ENCODE measurements at regions not wholly inside any gene's neighbourhood (a gene's known extent, or its start where the extent isn't known, plus 50 kb on each side); places are given as distances from the start of the nearest gene placed in this dataset.

DNA sequence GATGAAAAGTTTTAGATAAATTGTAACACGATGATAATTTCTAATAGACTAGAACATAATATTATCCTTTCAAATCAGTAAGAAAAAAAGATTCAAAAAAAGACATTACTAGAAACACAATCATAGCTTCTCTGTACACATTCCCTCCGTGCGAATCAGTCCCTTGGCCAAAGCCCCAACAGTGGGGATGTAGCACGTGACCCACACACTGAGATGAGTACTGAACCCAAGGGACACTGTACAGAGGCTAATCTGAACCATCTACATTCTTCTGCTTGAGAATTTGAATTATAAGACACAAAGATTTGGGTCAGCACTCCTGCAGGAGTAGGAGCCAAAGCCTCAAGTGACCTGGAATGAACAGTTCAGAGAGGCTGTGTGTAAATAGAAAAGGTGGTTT, 353.7 kb downstream of the INSC start:
- Histone ChIP-seq H3K27ac (no peak overlapping the region), H3K4me3 (no peak overlapping the region), H3K36me3 (ENCODE audit: insufficient read depth, low read length) (no peaks in the 10 kb centered on the region), H3K9ac (ENCODE audit: insufficient read length) (no peak overlapping the region), H3K9me3 (ENCODE audit: low read depth, low read length) (no peaks in the 10 kb centered on the region)
- TF ChIP-seq FOXP2 (optimal IDR thresholded peaks at IDR 0.05; ENCODE audit: control extremely low read depth, extremely low read length, insufficient read depth) (no peak), POLR2AphosphoS5 (IDR thresholded peaks at IDR 0.05; ENCODE audit: borderline replicate concordance, low read depth, low read length) (no peak), EZH2 (IDR thresholded peaks at IDR 0.05) (no peak)
- no peak for DNase-seq (ENCODE audit: low read depth, low spot score)

DNA sequence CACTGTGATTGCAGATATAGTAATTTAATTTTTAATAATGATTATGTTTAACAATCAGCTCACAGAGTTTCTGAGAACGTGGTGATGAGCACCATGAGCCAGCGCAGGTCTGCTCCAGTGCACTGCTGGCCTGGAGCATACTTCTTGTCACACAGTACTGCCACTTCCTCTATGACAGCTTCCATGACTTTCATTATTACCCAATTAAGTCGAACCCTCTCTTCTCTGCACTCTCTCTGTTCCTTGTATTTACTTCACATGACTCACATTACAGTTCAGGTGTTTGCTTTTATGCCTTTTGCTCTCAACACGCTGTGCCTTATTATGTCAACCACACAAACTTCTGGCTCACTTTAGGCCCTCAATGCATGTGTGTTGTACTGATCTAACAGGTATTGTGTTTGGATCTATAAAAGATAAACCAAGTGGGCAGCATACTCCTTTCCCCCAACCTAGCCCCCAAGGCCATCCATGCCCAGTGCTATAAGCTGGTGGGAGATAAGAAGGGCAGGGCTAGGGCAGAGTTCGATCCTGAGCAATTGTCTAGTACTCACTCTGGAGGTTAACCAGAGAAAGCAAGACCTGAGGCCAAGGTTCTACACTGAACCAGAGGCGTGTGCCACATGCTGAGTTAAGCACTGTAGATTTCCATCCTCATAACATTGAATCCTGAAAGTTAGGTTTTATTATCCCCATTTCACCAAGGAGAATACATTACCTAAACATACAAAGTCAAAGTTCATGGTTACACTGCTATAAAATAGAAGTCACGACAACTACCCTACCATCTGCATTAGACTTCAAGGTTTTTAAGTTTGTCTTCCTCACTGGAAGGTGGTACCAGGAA, 356.5 kb downstream of the INSC start:
- no peak for DNase-seq (ENCODE audit: low read depth, low spot score)
- H3K27ac ChIP-seq, result no peak overlapping the region
- no peak overlapping the region for H3K4me3 ChIP-seq
- no peaks in the 10 kb centered on the region for H3K9me3 ChIP-seq (ENCODE audit: low read depth, low read length)
- no peaks in the 10 kb centered on the region for H3K36me3 ChIP-seq (ENCODE audit: insufficient read depth, low read length)
- no peak overlapping the region for H3K9ac ChIP-seq (ENCODE audit: insufficient read length)
- TF ChIP-seq FOXP2 (optimal IDR thresholded peaks at IDR 0.05; ENCODE audit: control extremely low read depth, extremely low read length, insufficient read depth), result no peak
- no peak for TF ChIP-seq EZH2 (IDR thresholded peaks at IDR 0.05)
- TF ChIP-seq POLR2AphosphoS5 (IDR thresholded peaks at IDR 0.05; ENCODE audit: borderline replicate concordance, low read depth, low read length), result no peak

DNA sequence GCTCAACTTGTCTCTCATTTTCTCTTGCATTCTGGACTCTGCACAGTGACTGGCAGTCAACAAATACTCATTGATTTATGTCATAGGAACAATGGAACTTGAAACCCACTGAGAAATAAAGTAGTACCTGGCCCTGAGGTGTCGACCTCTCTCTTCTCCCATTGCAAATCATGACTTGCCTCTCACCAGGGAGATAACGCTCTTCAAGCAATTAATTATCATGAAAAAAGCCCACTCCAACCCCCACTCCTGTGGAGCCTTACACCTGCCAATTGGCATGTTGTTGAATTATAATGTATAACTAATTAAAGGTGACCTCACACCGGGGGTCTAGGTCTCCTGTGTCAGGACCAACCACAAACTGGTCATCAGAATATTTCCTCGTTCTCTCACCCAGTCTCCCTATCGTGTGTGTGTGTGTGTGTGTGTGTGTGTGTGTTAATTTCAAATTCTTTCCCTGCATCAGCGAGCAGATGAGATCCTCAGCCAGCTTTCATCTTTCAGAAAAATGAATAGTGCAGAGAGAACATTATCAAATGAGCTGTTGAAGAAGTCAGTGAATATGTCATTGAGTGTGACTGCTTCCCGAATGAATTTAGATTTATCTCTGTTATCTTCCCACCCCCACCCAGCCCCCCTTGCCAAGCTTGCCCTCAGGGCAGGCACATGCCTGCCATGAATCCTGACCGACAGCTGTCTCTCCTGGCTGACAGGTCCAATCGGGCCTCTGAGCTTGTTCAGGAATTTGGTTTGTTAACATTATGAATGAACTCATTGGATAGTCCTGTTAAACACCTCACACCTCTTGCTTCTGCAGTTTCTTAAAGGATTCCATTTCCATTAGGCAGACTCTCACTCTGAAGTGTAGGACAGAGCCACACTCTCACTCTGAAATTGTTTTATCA, 357.4 kb downstream of the INSC start:
- TF ChIP-seq EZH2 (IDR thresholded peaks at IDR 0.05) (no peak), FOXP2 (optimal IDR thresholded peaks at IDR 0.05; ENCODE audit: control extremely low read depth, extremely low read length, insufficient read depth) (no peak), POLR2AphosphoS5 (IDR thresholded peaks at IDR 0.05; ENCODE audit: borderline replicate concordance, low read depth, low read length) (no peak)
- no peak overlapping the region for H3K27ac ChIP-seq
- H3K4me3 ChIP-seq, result no peak overlapping the region
- no peaks in the 10 kb centered on the region for H3K36me3 ChIP-seq (ENCODE audit: insufficient read depth, low read length)
- no peak overlapping the region for H3K9ac ChIP-seq (ENCODE audit: insufficient read length)
- no peak for DNase-seq (ENCODE audit: low read depth, low spot score)
- no peaks in the 10 kb centered on the region for H3K9me3 ChIP-seq (ENCODE audit: low read depth, low read length)

DNA sequence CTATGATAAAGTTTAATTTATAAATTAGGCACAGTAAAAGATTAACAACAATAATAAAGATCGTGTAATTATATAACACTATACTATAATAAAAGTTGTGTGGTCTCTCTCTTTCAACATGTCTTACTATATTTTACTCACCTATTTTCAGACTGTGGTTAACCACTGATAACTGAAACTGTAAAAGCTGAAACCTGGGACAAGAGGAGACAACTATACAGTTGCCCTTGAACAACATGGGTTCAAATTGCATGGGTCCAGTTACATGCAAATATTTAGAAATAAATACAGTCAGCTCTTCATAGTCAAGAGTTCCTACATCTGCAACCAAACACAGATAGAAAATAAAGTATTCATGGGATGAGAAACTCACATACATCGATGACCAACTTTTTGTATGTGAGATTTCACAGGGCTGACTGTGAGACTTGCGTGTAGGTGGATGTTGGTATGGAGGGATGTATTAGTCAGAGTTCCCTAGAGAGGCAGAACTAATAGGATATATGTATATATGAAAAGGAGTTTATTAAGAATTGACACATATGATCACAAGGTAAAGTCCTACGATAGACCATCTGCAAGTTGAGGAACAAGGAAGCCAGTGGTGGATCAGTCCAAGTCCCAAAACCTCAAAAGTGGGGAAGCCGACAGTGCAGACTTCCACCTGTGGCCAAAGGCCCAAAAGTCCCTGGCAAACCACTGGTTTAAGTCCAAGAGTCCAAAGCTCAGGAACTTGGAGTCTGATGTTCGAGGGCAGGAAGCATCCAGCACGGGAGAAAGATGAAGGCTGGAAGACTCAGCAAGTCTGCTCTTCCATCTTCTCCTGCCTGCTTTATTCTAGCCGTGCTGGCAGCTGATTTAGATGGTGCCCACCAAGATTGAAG, 359.5 kb downstream of the INSC start:
- no peak for TF ChIP-seq FOXP2 (optimal IDR thresholded peaks at IDR 0.05; ENCODE audit: control extremely low read depth, extremely low read length, insufficient read depth)
- Histone ChIP-seq H3K4me3 (no peak overlapping the region), H3K9ac (ENCODE audit: insufficient read length) (no peak overlapping the region), H3K27ac (no peak overlapping the region), H3K36me3 (ENCODE audit: insufficient read depth, low read length) (no peaks in the 10 kb centered on the region), H3K9me3 (ENCODE audit: low read depth, low read length) (no peaks in the 10 kb centered on the region)
- no peak for DNase-seq (ENCODE audit: low read depth, low spot score)

DNA sequence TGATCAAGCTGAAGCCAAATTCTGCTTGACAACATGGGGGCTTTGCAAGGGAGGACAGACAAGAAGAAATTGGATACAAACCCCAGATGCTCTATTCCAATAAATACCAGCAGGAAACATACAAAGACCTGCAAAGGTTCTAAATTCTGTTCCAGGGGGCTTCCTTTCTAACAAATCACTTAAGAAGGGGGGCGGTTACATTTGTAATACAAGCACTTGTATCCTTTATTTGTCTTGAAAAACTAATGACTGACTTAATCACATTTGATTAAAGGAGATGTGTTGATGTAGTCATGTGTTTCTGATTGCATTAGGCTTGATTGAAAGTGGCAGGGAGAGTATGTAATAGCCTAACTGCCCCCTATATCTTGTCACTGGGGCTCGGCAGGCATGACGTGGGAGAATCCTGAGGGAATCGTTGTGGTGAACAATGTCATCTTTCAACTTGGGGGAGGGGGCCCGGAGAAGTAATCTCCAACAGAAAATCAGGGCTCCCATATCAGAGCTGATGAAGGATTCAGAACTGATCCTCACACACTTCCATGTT, 361.7 kb downstream of the INSC start:
- H3K9ac ChIP-seq (ENCODE audit: insufficient read length), result no peak overlapping the region
- DNase-seq (ENCODE audit: low read depth, low spot score), result no peak
- no peaks in the 10 kb centered on the region for H3K9me3 ChIP-seq (ENCODE audit: low read depth, low read length)
- no peak overlapping the region for H3K4me3 ChIP-seq
- H3K27ac ChIP-seq, result no peak overlapping the region
- no peaks in the 10 kb centered on the region for H3K36me3 ChIP-seq (ENCODE audit: insufficient read depth, low read length)
- no peak for TF ChIP-seq EZH2 (IDR thresholded peaks at IDR 0.05)
- no peak for TF ChIP-seq POLR2AphosphoS5 (IDR thresholded peaks at IDR 0.05; ENCODE audit: borderline replicate concordance, low read depth, low read length)
- no peak for TF ChIP-seq FOXP2 (optimal IDR thresholded peaks at IDR 0.05; ENCODE audit: control extremely low read depth, extremely low read length, insufficient read depth)

DNA sequence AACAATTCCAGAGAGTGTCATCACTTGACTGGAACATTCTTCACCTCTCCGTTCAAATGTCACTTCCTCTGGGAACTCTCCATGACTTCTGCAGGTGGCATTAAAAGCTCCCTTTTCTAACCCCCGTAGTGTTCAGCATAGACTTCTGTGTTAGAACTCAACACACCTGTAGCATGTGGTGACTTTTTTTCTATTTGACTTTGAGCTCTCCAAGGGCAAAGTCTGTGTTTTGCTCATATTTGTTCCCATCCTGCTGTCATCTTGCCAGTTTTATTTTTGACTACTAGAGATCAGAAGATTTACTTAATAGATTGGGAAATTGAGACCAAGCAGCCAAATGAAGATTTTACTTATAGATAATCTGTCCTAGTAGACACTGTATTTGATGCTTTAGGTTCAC, 367.1 kb downstream of the INSC start:
- H3K36me3 ChIP-seq (ENCODE audit: insufficient read depth, low read length), result no peaks in the 10 kb centered on the region
- no peaks in the 10 kb centered on the region for H3K9me3 ChIP-seq (ENCODE audit: low read depth, low read length)
- no peak overlapping the region for H3K27ac ChIP-seq
- no peak for TF ChIP-seq POLR2AphosphoS5 (IDR thresholded peaks at IDR 0.05; ENCODE audit: borderline replicate concordance, low read depth, low read length)
- no peak for DNase-seq (ENCODE audit: low read depth, low spot score)
- H3K9ac ChIP-seq (ENCODE audit: insufficient read length), result no peak overlapping the region
- H3K4me3 ChIP-seq, result no peak overlapping the region

DNA sequence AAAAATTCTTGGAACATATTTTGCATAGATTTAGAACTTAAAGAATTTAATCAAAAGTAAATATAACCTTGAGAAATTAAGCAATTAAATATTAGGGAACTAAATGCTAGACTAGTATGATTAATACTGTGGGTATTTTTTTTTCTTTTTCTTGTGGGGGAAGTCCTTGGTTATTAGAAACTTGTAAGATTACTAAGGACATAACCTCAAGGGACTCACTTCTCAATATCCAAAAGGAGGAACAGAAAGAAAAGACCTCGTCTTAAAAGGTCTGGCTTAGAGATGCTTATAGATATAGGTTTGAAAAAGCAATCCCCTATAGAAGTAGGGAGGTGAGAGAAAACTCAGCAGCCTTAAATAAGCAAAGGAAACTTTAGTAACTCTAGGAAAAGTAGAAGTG, 368.5 kb downstream of the INSC start:
- DNase-seq (ENCODE audit: low read depth, low spot score), result no peak
- no peaks in the 10 kb centered on the region for H3K9me3 ChIP-seq (ENCODE audit: low read depth, low read length)
- no peak for TF ChIP-seq EZH2 (IDR thresholded peaks at IDR 0.05)
- TF ChIP-seq POLR2AphosphoS5 (IDR thresholded peaks at IDR 0.05; ENCODE audit: borderline replicate concordance, low read depth, low read length), result no peak
- TF ChIP-seq FOXP2 (optimal IDR thresholded peaks at IDR 0.05; ENCODE audit: control extremely low read depth, extremely low read length, insufficient read depth), result no peak
- H3K9ac ChIP-seq (ENCODE audit: insufficient read length), result no peak overlapping the region
- H3K27ac ChIP-seq, result no peak overlapping the region
- H3K4me3 ChIP-seq, result no peak overlapping the region
- no peaks in the 10 kb centered on the region for H3K36me3 ChIP-seq (ENCODE audit: insufficient read depth, low read length)

DNA sequence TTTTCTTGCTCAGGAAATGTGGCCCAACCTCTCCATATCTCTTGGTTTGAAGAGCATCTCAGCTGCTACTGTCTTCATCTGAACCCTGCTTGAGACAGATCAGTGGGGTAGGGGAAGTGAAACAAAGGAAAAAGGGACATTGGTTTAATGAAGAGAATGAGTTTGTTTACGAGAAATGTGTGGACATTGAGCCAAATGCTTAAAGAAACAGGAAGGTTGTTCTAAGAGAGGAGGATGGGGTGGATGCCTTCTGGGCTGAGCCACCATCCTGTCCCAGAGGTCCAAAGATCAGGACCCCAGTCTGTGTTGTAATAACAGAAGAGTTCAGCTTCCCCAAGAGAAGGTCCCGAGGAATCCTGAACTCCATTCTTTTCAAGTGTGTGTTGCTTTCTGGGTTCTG, 369.7 kb downstream of the INSC start:
- Histone ChIP-seq H3K27ac (no peak overlapping the region), H3K36me3 (ENCODE audit: insufficient read depth, low read length) (no peaks in the 10 kb centered on the region), H3K9ac (ENCODE audit: insufficient read length) (no peak overlapping the region), H3K9me3 (ENCODE audit: low read depth, low read length) (no peaks in the 10 kb centered on the region), H3K4me3 (no peak overlapping the region)
- DNase-seq (ENCODE audit: low read depth, low spot score), result no peak
- no peak for TF ChIP-seq POLR2AphosphoS5 (IDR thresholded peaks at IDR 0.05; ENCODE audit: borderline replicate concordance, low read depth, low read length)
- TF ChIP-seq FOXP2 (optimal IDR thresholded peaks at IDR 0.05; ENCODE audit: control extremely low read depth, extremely low read length, insufficient read depth), result no peak
- no peak for TF ChIP-seq EZH2 (IDR thresholded peaks at IDR 0.05)

All from SK-N-MC (cell line).